GM10266 (cell line): ENCODE measurements at regions not wholly inside any gene's neighbourhood (a gene's known extent, or its start where the extent isn't known, plus 50 kb on each side); places are given as distances from the start of the nearest gene placed in this dataset.
A peak's percentile ranks its signal among the peaks of the same experiment; 100 is the strongest.
"Not testable (repeated sequence)": the region's sequence is repeated elsewhere in the genome, so short reads cannot be mapped to it uniquely, and the experiment has no call there.

Source experiments
- DNase-seq: peaks from one replicate; pipeline ENCODE4 v3.0.0; 2012; ENCODE audit errors: extremely low spot score
- TF ChIP-seq, protein P1 (sequence below): IDR thresholded peaks from 2 replicates; pipeline ENCODE4 v1.5.1; 2012; ENCODE audit warnings: mild to moderate bottlenecking, low read depth; ENCODE audit not compliant: control insufficient read depth, insufficient read depth; ENCODE audit errors: missing control alignments

DNA sequence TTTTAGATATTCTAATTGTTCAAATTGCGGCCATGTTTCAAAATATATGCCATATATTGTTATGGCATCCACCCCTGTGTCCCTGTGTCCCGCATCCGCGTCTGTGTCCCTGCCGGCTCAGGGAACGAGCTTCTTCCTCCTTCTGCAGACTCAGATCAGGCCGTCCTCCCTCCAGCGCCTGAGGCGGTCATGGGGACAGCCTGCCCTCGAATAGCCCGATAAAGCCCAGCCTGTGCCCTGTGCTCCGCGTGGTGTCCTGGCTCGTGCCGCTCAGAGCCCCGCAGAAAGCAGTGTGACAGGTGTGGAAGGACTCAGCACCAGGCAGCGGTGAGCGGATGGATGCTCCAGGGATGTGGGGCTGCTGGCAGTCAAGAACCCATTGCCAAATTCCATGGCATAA is 663.4 kb upstream of the DEFB115 start:
- TF ChIP-seq, protein P1, sequence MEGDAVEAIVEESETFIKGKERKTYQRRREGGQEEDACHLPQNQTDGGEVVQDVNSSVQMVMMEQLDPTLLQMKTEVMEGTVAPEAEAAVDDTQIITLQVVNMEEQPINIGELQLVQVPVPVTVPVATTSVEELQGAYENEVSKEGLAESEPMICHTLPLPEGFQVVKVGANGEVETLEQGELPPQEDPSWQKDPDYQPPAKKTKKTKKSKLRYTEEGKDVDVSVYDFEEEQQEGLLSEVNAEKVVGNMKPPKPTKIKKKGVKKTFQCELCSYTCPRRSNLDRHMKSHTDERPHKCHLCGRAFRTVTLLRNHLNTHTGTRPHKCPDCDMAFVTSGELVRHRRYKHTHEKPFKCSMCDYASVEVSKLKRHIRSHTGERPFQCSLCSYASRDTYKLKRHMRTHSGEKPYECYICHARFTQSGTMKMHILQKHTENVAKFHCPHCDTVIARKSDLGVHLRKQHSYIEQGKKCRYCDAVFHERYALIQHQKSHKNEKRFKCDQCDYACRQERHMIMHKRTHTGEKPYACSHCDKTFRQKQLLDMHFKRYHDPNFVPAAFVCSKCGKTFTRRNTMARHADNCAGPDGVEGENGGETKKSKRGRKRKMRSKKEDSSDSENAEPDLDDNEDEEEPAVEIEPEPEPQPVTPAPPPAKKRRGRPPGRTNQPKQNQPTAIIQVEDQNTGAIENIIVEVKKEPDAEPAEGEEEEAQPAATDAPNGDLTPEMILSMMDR, result no peak
- peak; percentile 15 for DNase-seq

DNA sequence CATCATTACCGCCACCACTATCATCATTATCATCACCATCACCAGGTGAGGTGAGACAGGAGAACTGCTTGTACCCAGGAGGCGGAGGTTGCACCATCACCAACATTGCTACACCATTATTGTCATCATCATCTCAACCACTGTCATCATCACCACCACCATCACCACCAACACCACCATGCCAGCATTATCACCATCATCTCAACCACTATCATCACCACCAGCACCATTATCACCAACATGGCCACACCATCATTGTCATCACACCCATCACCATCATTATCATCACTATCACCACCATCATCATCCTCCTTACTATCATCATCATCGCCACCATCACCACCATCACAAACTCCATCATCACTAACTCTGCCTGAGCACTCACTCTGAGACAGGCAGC is 661.8 kb upstream of the DEFB115 start:
- no peak for DNase-seq
- TF ChIP-seq, protein P1, result no peak

GRCh38 chr20:30597429-30597828 is 660.0 kb upstream of the DEFB115 start:
- not testable (repeated sequence) for DNase-seq

DNA sequence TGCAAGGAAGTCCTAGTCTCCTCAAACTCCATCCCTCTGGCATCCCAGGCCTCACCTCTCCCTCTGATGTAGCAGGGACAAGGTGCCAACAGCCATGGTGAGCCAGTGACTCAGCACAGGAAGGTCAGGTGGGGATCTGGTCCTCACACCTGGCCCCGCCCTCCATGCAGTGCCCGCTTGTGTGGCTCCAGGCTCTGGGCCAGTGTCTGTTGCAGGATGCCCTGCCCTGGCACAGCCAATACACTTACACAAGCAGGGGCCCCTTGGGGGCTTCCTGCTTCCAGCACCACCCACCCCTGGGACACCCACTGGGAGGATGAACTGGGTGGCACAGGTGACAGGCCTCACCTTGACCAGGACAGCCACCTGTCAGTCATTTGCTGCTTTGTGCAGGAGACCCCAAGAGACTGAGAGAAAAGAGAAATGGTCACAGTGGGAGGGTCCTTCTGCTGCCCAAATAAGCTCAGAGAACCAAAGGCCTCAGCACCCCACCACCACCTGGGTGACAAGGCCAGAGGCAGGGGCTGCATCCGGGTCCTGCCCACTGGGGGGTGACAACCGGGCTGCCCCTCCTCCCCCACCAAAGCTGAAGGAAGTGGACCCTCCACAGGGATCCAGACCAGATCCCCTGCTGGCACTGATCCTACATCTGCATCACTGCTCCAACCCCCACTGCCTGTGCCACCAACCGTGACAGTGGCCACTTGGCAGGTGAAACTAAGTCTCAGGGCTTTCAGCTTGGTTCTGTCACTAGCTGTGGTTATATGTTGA is 658.8 kb upstream of the DEFB115 start:
- TF ChIP-seq, protein P1, result no peak
- no peak for DNase-seq

GRCh38 chr20:30599990-30600389 is 657.5 kb upstream of the DEFB115 start:
- TF ChIP-seq, protein P1, result no peak
- DNase-seq, result no peak

DNA sequence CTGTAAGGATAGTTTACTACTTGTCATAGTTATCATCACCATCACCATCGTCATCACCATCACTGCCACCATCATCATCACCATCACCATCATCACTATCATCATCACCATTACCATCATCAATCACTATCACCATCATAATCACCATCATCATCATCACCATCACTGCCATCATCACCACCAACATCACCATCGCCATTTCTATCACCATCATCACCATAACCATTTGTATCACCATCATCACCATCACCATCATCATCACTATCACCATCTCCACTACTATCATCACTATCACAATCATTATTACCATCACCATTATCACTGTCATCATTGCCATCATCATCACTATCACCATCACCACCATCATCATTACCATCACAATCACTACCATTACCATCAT is 655.5 kb upstream of the DEFB115 start:
- TF ChIP-seq, protein P1, result no peak
- no peak for DNase-seq

DNA sequence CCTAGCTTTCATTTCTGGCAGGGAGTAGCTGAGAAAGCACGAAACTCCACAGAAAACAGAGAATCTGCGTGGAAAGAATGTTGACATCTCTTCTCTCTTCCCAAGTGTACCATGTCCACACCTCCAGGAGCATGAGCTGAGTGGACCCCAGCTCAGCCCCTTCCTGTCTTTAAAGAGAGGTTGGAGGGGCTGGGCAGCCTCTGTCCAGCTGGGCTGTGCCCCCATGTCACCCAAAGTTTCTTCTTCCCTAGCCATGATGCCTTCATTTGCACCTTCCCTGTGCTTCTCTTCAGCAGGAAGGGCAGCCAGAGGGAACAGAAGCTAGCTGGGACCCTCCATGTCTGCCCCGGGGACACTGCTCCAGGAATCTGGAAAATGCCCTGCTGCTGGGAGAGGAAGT is 655.0 kb upstream of the DEFB115 start:
- TF ChIP-seq, protein P1, result no peak

GRCh38 chr20:30606990-30607389 is 650.5 kb upstream of the DEFB115 start:
- no peak for DNase-seq
- TF ChIP-seq, protein P1, result no peak

More for the DNA sequence above, 655.0 kb upstream of the DEFB115 start:
- no peak for DNase-seq
